Lung microvascular endothelial cell (primary cell): ENCODE measurements at regions not wholly inside any gene's neighbourhood (a gene's known extent, or its start where the extent isn't known, plus 50 kb on each side); places are given as distances from the start of the nearest gene placed in this dataset.
A peak's percentile ranks its signal among the peaks of the same experiment; 100 is the strongest.

ENCODE experiments used
- DNase-seq, 2 donors: peaks; one replicate each; pipeline versions ENCODE4 v3.0.0 to v3.0.0-alpha.2; 2010; ENCODE audit warnings: low read depth in 2 of 2

GRCh38 chr7:112886208-112886607 is 96.0 kb upstream of the TMEM168 start:
- no peak for DNase-seq

GRCh38 chr7:112882991-112883390 is 92.8 kb upstream of the TMEM168 start:
- peak in 1 of 2 donors; percentile 16 for DNase-seq

GRCh38 chr7:112882511-112882910 is 92.3 kb upstream of the TMEM168 start:
- no peak for DNase-seq

- DNase-seq = no peak
These were observed 91.8 kb upstream of the TMEM168 start for GRCh38 chr7:112882022-112882421.

GRCh38 chr7:112880818-112881418 is 90.7 kb upstream of the TMEM168 start:
- no peak for DNase-seq

- peak in 1 of 2 donors; percentile 84 for DNase-seq
These were observed 87.7 kb upstream of the TMEM168 start for GRCh38 chr7:112877691-112878460.

GRCh38 chr7:112876877-112877276 is 86.7 kb upstream of the TMEM168 start:
- no peak for DNase-seq

- DNase-seq = no peak
These were observed 84.7 kb upstream of the TMEM168 start for GRCh38 chr7:112874909-112875308.

- no peak for DNase-seq
These were observed 83.8 kb upstream of the TMEM168 start for GRCh38 chr7:112873831-112874553.

- DNase-seq = peak; percentile 63 to 67
These were observed 79.0 kb upstream of the TMEM168 start for GRCh38 chr7:112869111-112869774.

- no peak for DNase-seq
These were observed 78.4 kb upstream of the TMEM168 start for GRCh38 chr7:112868609-112869008.

- peak; percentile 9 to 25 for DNase-seq
These were observed 76.2 kb upstream of the TMEM168 start for GRCh38 chr7:112866424-112866823.

- no peak for DNase-seq
These were observed 74.2 kb upstream of the TMEM168 start for GRCh38 chr7:112864380-112864779.

- no peak for DNase-seq
These were observed 68.6 kb upstream of the TMEM168 start for GRCh38 chr7:112858838-112859237.

GRCh38 chr7:112855227-112855626 is 65.0 kb upstream of the TMEM168 start:
- no peak for DNase-seq

- DNase-seq = no peak
These were observed 64.0 kb upstream of the TMEM168 start for GRCh38 chr7:112854169-112854568.

- no peak for DNase-seq
These were observed 63.2 kb upstream of the TMEM168 start for GRCh38 chr7:112853422-112853821.

- DNase-seq = no peak
These were observed 53.0 kb upstream of the TMEM168 start for GRCh38 chr7:112843151-112843550.
